GM12872 (cell line): ENCODE measurements at regions not wholly inside any gene's neighbourhood (a gene's known extent, or its start where the extent isn't known, plus 50 kb on each side); places are given as distances from the start of the nearest gene placed in this dataset.

Experiments used
- CTCF ChIP-seq: IDR thresholded peaks from 3 replicates; pipeline ENCODE4 v1.5.1; 2011; ENCODE audit warnings: low read depth, mild to moderate bottlenecking, low read length, moderate library complexity; ENCODE audit not compliant: insufficient read depth

- TF ChIP-seq CTCF, result no peak
Observed at GRCh38 chr20:39453890-39454289, 491.7 kb downstream of the DHX35 start.

GRCh38 chr20:39452583-39453340 is 490.6 kb downstream of the DHX35 start:
- no peak for TF ChIP-seq CTCF

- TF ChIP-seq CTCF, result no peak
Observed at GRCh38 chr20:39451386-39451785, 489.2 kb downstream of the DHX35 start.

GRCh38 chr20:39446397-39446796 is 484.3 kb downstream of the DHX35 start:
- TF ChIP-seq CTCF, result no peak

- no peak for TF ChIP-seq CTCF
Observed at GRCh38 chr20:39445095-39445494, 483.0 kb downstream of the DHX35 start.

GRCh38 chr20:39433466-39433865 is 471.3 kb downstream of the DHX35 start:
- TF ChIP-seq CTCF, result no peak

GRCh38 chr20:39431091-39431880 is 469.1 kb downstream of the DHX35 start:
- no peak for TF ChIP-seq CTCF
